ENCODE measurements at regions not wholly inside any gene's neighbourhood (a gene's known extent, or its start where the extent isn't known, plus 50 kb on each side); places are given as distances from the start of the nearest gene placed in this dataset.

- intact Hi-C loops (cut with DNase I, micrococcal nuclease): loop anchor here in 1 of 2 donors (10.0 kb wide), 2 partner anchors 66 to 114 kb away; partner anchors contain the start of gene ERRFI1
- H3K4me1 ChIP-seq (ENCODE audit: low read depth): no peaks in the 10 kb centered on the region
Measured at GRCh38 chr1:8138673-8139072, 112.6 kb upstream of the ERRFI1 start.

GRCh38 chr1:8137481-8138244 is 111.6 kb upstream of the ERRFI1 start:
- intact Hi-C loops (cut with DNase I, micrococcal nuclease): loop anchor here in 1 of 2 donors (10.0 kb wide), 2 partner anchors 67 to 113 kb away; partner anchors contain the start of gene ERRFI1
- Histone ChIP-seq H3K9me3 (no peaks in the 10 kb centered on the region), H3K36me3 (ENCODE audit: low read depth) (no peaks in the 10 kb centered on the region), H3K4me3 (no peak overlapping the region), H3K4me1 (ENCODE audit: low read depth) (no peaks in the 10 kb centered on the region)
- peak; percentile 34 for ATAC-seq
- no peak for DNase-seq
- no peak for TF ChIP-seq CTCF (IDR thresholded peaks at IDR 0.05)

More at GRCh38 chr1:8138673-8139072, 112.6 kb upstream of the ERRFI1 start:
- H3K36me3 ChIP-seq (ENCODE audit: low read depth): no peaks in the 10 kb centered on the region
- ATAC-seq: no peak
- H3K4me3 ChIP-seq: no peak overlapping the region
- no peak for DNase-seq
- no peaks in the 10 kb centered on the region for H3K9me3 ChIP-seq
- no peak for TF ChIP-seq CTCF (IDR thresholded peaks at IDR 0.05)

- Histone ChIP-seq H3K36me3 (ENCODE audit: low read depth) (no peaks in the 10 kb centered on the region), H3K4me1 (ENCODE audit: low read depth) (no peaks in the 10 kb centered on the region), H3K4me3 (no peak overlapping the region), H3K9me3 (no peaks in the 10 kb centered on the region)
- no peak for DNase-seq
- ATAC-seq: no peak
- intact Hi-C loops (cut with DNase I, micrococcal nuclease): loop anchor here in 1 of 2 donors (10.0 kb wide), 2 partner anchors 68 to 112 kb away; partner anchors contain the start of gene ERRFI1
- TF ChIP-seq CTCF (IDR thresholded peaks at IDR 0.05): no peak
Measured at GRCh38 chr1:8136766-8137165, 110.7 kb upstream of the ERRFI1 start.

GRCh38 chr1:8135250-8135649 is 109.1 kb upstream of the ERRFI1 start:
- Histone ChIP-seq H3K4me3 (no peak overlapping the region), H3K9me3 (no peaks in the 10 kb centered on the region), H3K4me1 (ENCODE audit: low read depth) (no peaks in the 10 kb centered on the region), H3K36me3 (ENCODE audit: low read depth) (no peaks in the 10 kb centered on the region)
- DNase-seq (no peak), ATAC-seq (no peak)
- intact Hi-C loops (cut with DNase I, micrococcal nuclease): loop anchor here in 1 of 2 donors (10.0 kb wide), 2 partner anchors 70 to 110 kb away; partner anchors contain the start of gene ERRFI1
- TF ChIP-seq CTCF (IDR thresholded peaks at IDR 0.05): no peak

- intact Hi-C loops (cut with DNase I, micrococcal nuclease): loop anchor here in 1 of 2 donors (10.0 kb wide), 2 partner anchors 70 to 110 kb away; partner anchors contain the start of gene ERRFI1
- Histone ChIP-seq H3K36me3 (ENCODE audit: low read depth) (no peaks in the 10 kb centered on the region), H3K4me1 (ENCODE audit: low read depth) (no peaks in the 10 kb centered on the region), H3K4me3 (no peak overlapping the region), H3K9me3 (no peaks in the 10 kb centered on the region)
- no peak for TF ChIP-seq CTCF (IDR thresholded peaks at IDR 0.05)
- peak; percentile 25 for ATAC-seq
- DNase-seq: no peak
Measured at GRCh38 chr1:8134546-8135235, 108.6 kb upstream of the ERRFI1 start.
